SK-N-SH (cell line): ENCODE measurements at regions not wholly inside any gene's neighbourhood (a gene's known extent, or its start where the extent isn't known, plus 50 kb on each side); places are given as distances from the start of the nearest gene placed in this dataset.

Experiments
- CTCF ChIA-PET: fragments of 300-600, 350-600 bp; formaldehyde crosslinking; extraction: SDS; loops from one replicate; lab custom pipeline; 2021; lab: Yijun Ruan, JAX
- POLR2A ChIA-PET: fragments of 350-600 bp; sonication (Branson Sonifier 250); formaldehyde crosslinking; extraction: SDS; loops from one replicate; lab custom pipeline; 2020; ENCODE audit warnings: antibody characterized with exemption, inconsistent platforms; lab: Yijun Ruan, JAX
- DNase-seq: peaks from one replicate; pipeline ENCODE4 v3.0.0; 2012
- H2AFZ ChIP-seq: fragments of 200-600 bp; sonication (generic); 2 replicates; pipeline ENCODE4 v1.8.1; 2016; ENCODE audit warnings: antibody characterized with exemption, mild to moderate bottlenecking, low read depth
- H3F3A ChIP-seq: fragments of 200-600 bp; sonication (generic); replicated peaks from 2 replicates; pipeline ENCODE3; 2016; ENCODE audit warnings: antibody characterized with exemption, mild to moderate bottlenecking; ENCODE audit not compliant: insufficient read depth
- H3K27ac ChIP-seq, 2 experiments: fragments of 200-500 bp in 1 of 2; fragments of 200-600 bp in 1 of 2; sonication (Bioruptor generic) in 1 of 2; sonication (generic), shearing (Covaris generic) in 1 of 2; 2 replicates each; pipeline versions ENCODE4 v1.5.1 to v1.6.1; 2014 to 2016; ENCODE audit warnings: low read depth in 2 of 2, inconsistent platforms in 1 of 2, low read length in 1 of 2, mild to moderate bottlenecking in 1 of 2, mixed read lengths in 1 of 2
- H3K27me3 ChIP-seq: fragments of 200-600 bp; sonication (generic), shearing (Covaris generic); 2 replicates; pipeline ENCODE4 v1.6.1; 2016; ENCODE audit warnings: mixed run types; ENCODE audit not compliant: insufficient read depth
- H3K36me3 ChIP-seq, 2 experiments: fragments of 200-500 bp in 1 of 2; fragments of 200-600 bp in 1 of 2; sonication (Bioruptor generic) in 1 of 2; sonication (generic) in 1 of 2; replicated peaks in 1 of 2; 2 replicates each; pipeline versions ENCODE3 to v1.5.1; 2014 to 2016; ENCODE audit warnings: low read length in 1 of 2, mild to moderate bottlenecking in 1 of 2; ENCODE audit not compliant: insufficient read depth in 2 of 2, control insufficient read depth in 1 of 2
- H3K4me1 ChIP-seq, 2 experiments: fragments of 200-500 bp in 1 of 2; fragments of 200-600 bp in 1 of 2; sonication (Bioruptor generic) in 1 of 2; sonication (generic), shearing (Covaris generic) in 1 of 2; 2 replicates each; pipeline versions ENCODE4 v1.5.1 to v1.6.1; 2014 to 2016; ENCODE audit warnings: low read depth in 1 of 2, low read length in 1 of 2, mixed run types in 1 of 2; ENCODE audit not compliant: insufficient read depth in 2 of 2, control insufficient read depth in 1 of 2
- H3K4me2 ChIP-seq: fragments of 200-600 bp; sonication (generic), shearing (Covaris generic); 2 replicates; pipeline ENCODE4 v1.6.1; 2017; ENCODE audit warnings: mixed run types
- H3K4me3 ChIP-seq, 2 experiments: fragments of 200-500 bp in 1 of 2; fragments of 200-600 bp in 1 of 2; sonication (Bioruptor generic) in 1 of 2; sonication (generic), shearing (Covaris generic) in 1 of 2; 2 replicates each; pipeline versions ENCODE4 v1.5.1 to v1.8.1; 2014 to 2016; ENCODE audit warnings: low read depth in 2 of 2, inconsistent platforms in 1 of 2, low read length in 1 of 2, mild to moderate bottlenecking in 1 of 2, mixed read lengths in 1 of 2, moderate library complexity in 1 of 2
- H3K79me2 ChIP-seq: fragments of 200-600 bp; sonication (generic); 2 replicates; pipeline ENCODE4 v1.8.1; 2017; ENCODE audit warnings: mild to moderate bottlenecking; ENCODE audit not compliant: insufficient read depth
- H3K9ac ChIP-seq: fragments of 200-600 bp; sonication (generic); 2 replicates; pipeline ENCODE4 v1.6.1; 2017; ENCODE audit warnings: mixed run types
- H3K9me2 ChIP-seq: fragments of 200-600 bp; sonication (generic); 2 replicates; pipeline ENCODE4 v1.6.1; 2017; ENCODE audit warnings: mixed run types
- H3K9me3 ChIP-seq: fragments of 200-600 bp; sonication (generic); 2 replicates; pipeline ENCODE4 v1.6.1; 2017; ENCODE audit warnings: mixed run types, mild to moderate bottlenecking, moderate library complexity
- H4K20me1 ChIP-seq: fragments of 200-600 bp; sonication (generic); 2 replicates; pipeline ENCODE4 v1.6.1; 2017; ENCODE audit warnings: mild to moderate bottlenecking, mixed run types; ENCODE audit not compliant: insufficient read depth
- ELF1 ChIP-seq: IDR thresholded peaks from 2 replicates; pipeline ENCODE4 v1.4.0; 2012
- EP300 ChIP-seq, 2 experiments: IDR thresholded peaks; 2 replicates each; pipeline versions ENCODE4 v1.4.0 to v1.6.1; 2012; ENCODE audit warnings: borderline replicate concordance in 1 of 2, low read depth in 1 of 2, low read length in 1 of 2
- FOSL2 ChIP-seq: IDR thresholded peaks from 2 replicates; pipeline ENCODE4 v1.4.0; 2012; ENCODE audit warnings: low read depth, mild to moderate bottlenecking, moderate library complexity, borderline replicate concordance
- GATA2 ChIP-seq: sonication (generic); formaldehyde crosslinking; IDR thresholded peaks from 2 replicates; pipeline ENCODE4 v1.5.0; 2020; ENCODE audit warnings: mild to moderate bottlenecking, missing genetic modification reagents
- IRF3 ChIP-seq: fragments of 150-350 bp; IDR thresholded peaks from 2 replicates; pipeline ENCODE4 v1.6.1; 2016; ENCODE audit warnings: mild to moderate bottlenecking, low read depth, low read length
- MAX ChIP-seq: IDR thresholded peaks from 2 replicates; pipeline ENCODE4 v1.4.0; 2012; ENCODE audit warnings: low read depth
- POLR2AphosphoS5 ChIP-seq: IDR thresholded peaks from 2 replicates; pipeline ENCODE4 v1.6.1; 2012; ENCODE audit warnings: low read depth, low read length
- RAD21 ChIP-seq: IDR thresholded peaks from 2 replicates; pipeline ENCODE4 v1.6.1; 2012; ENCODE audit warnings: mild to moderate bottlenecking, low read length
- RCOR1 ChIP-seq: fragments of 150-350 bp; IDR thresholded peaks from 2 replicates; pipeline ENCODE4 v1.6.1; 2017; ENCODE audit warnings: antibody characterized with exemption, low read length
- RFX5 ChIP-seq: IDR thresholded peaks from 2 replicates; pipeline ENCODE4 v1.6.1; 2012; ENCODE audit warnings: mild to moderate bottlenecking, improper control_type of control experiment, low read length
- SIN3A ChIP-seq: IDR thresholded peaks from 2 replicates; pipeline ENCODE4 v1.6.1; 2012; ENCODE audit warnings: low read depth, mild to moderate bottlenecking, low read length, moderate library complexity, borderline replicate concordance
- SMC3 ChIP-seq: IDR thresholded peaks from 2 replicates; pipeline ENCODE4 v1.6.1; 2012; ENCODE audit warnings: low read depth, low read length, improper control_type of control experiment
- USF2 ChIP-seq: fragments of 150-350 bp; IDR thresholded peaks from 2 replicates; pipeline ENCODE4 v1.6.1; 2017; ENCODE audit warnings: antibody characterized with exemption, low read length, low read depth, borderline replicate concordance
- WGBS: methylation state at CpG from one replicate; pipeline ENCODE4 v1.1.6; 2017; ENCODE audit warnings: low lambda C conversion rate; 5-methylcytosine and 5-hydroxymethylcytosine counted together
- TF ChIP-seq, protein P1 (sequence below): IDR thresholded peaks from 2 replicates; pipeline ENCODE4 v1.6.1; 2012; ENCODE audit warnings: mild to moderate bottlenecking, low read depth, low read length, moderate library complexity

DNA sequence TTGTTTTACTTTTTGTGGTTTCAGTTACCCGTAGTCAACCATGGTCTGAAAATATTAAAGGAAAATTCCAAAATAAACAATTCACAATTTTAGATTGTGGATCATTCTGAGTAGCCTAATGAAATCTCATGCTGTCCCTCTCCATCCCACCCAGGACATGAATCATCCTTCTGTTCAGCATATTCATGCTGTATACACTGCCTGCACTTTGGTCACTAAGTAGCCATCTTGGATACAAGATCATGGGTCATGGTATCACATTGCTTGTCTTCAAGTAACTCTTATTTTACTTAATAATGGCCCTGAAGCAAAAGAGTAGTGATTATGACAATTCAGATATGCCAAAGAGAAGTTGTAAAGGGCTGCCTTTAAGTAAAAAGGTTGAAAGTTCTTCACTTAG, 536.5 kb upstream of the ACO1 start (continued):
- TF ChIP-seq, protein P1, sequence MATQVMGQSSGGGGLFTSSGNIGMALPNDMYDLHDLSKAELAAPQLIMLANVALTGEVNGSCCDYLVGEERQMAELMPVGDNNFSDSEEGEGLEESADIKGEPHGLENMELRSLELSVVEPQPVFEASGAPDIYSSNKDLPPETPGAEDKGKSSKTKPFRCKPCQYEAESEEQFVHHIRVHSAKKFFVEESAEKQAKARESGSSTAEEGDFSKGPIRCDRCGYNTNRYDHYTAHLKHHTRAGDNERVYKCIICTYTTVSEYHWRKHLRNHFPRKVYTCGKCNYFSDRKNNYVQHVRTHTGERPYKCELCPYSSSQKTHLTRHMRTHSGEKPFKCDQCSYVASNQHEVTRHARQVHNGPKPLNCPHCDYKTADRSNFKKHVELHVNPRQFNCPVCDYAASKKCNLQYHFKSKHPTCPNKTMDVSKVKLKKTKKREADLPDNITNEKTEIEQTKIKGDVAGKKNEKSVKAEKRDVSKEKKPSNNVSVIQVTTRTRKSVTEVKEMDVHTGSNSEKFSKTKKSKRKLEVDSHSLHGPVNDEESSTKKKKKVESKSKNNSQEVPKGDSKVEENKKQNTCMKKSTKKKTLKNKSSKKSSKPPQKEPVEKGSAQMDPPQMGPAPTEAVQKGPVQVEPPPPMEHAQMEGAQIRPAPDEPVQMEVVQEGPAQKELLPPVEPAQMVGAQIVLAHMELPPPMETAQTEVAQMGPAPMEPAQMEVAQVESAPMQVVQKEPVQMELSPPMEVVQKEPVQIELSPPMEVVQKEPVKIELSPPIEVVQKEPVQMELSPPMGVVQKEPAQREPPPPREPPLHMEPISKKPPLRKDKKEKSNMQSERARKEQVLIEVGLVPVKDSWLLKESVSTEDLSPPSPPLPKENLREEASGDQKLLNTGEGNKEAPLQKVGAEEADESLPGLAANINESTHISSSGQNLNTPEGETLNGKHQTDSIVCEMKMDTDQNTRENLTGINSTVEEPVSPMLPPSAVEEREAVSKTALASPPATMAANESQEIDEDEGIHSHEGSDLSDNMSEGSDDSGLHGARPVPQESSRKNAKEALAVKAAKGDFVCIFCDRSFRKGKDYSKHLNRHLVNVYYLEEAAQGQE = no peak
- TF ChIP-seq RCOR1 (no peak), RAD21 (no peak), IRF3 (no peak), ELF1 (no peak), SMC3 (no peak), SIN3A (no peak), USF2 (no peak)

- Histone ChIP-seq H3K36me3 (no peaks in the 10 kb centered on the region), H3K4me1 (no peaks in the 10 kb centered on the region), H3K4me2 (no peak overlapping the region), H3K79me2 (no peaks in the 10 kb centered on the region), H3K27me3 (no peaks in the 10 kb centered on the region), H3K27ac (no peak overlapping the region), H3F3A (no peaks in the 10 kb centered on the region), H3K9me2 (no peaks in the 10 kb centered on the region), H4K20me1 (no peaks in the 10 kb centered on the region), H3K9ac (no peak overlapping the region), H3K9me3 (no peaks in the 10 kb centered on the region), H2AFZ (0 out of 2 replicates have a peak overlapping the region, but pooled peaks have one; percentile 41), H3K4me3 (no peak overlapping the region)
- no peak for DNase-seq
- ChIA-PET POLR2A (no interaction called here), CTCF (no interaction called here)
- TF ChIP-seq MAX (no peak), EP300 (IDR thresholded peaks at IDR 0.05; ENCODE audit: borderline replicate concordance in 1 of 2, low read depth in 1 of 2, low read length in 1 of 2) (no peak), IRF3 (no peak), GATA2 (CRISPR knock-in tag) (no peak), POLR2AphosphoS5 (no peak), FOSL2 (no peak), SMC3 (no peak), RFX5 (no peak)
- WGBS = 53% methylated on average over 19 of the region's 19 CpGs
Observed at GRCh38 chr9:31848505-31849285, 535.7 kb upstream of the ACO1 start.
